Body of pancreas (tissue), 4 donors: ENCODE measurements at regions not wholly inside any gene's neighbourhood (a gene's known extent, or its start where the extent isn't known, plus 50 kb on each side); places are given as distances from the start of the nearest gene placed in this dataset.

ENCODE experiments used
- CTCF ChIP-seq, 7 experiments: fragments of 450-650 bp in 4 of 7; fragments of 200-600 bp in 3 of 7; sonication (generic) in 3 of 7; IDR thresholded peaks; one replicate each; pipeline ENCODE4 v1.5.1; 2016 to 2019; ENCODE audit warnings: antibody characterized with exemption in 7 of 7
- POLR2A ChIP-seq, 3 donors: fragments of 450-650 bp; IDR thresholded peaks; one replicate each; pipeline ENCODE4 v1.6.1; 2016; ENCODE audit warnings: antibody characterized with exemption in 3 of 3, mild to moderate bottlenecking in 2 of 3

- TF ChIP-seq CTCF (IDR thresholded peaks at IDR 0.05) (no peak), POLR2A (IDR thresholded peaks at IDR 0.05) (no peak)
Measured at GRCh38 chr6:100228437-100228833, 234.4 kb upstream of the MCHR2 start.
